IMR-90 (cell line): ENCODE measurements at regions not wholly inside any gene's neighbourhood (a gene's known extent, or its start where the extent isn't known, plus 50 kb on each side); places are given as distances from the start of the nearest gene placed in this dataset.

Source experiments
- ATAC-seq: fragments of 200-7000 bp; cut with Tn5 transposase; 2 replicates; pipeline ENCODE4 v1.9.1; 2020; ENCODE audit warnings: low read depth, mild to moderate bottlenecking, moderate library complexity
- BruUV-seq: library from RNA; stranded (reverse); fragments of 400-500 nt; replicated peaks from 2 replicates; lab custom pipeline; 2021; lab: Mats Ljungman, UMichigan
- CTCF ChIA-PET: fragments of 300-600 bp; formaldehyde crosslinking; extraction: SDS; loops from one replicate; lab custom pipeline; 2021; ENCODE audit warnings: antibody characterized with exemption; lab: Yijun Ruan, JAX
- POLR2A ChIA-PET: fragments of 300-600 bp; sonication (Branson Sonifier 250); formaldehyde crosslinking; loops from one replicate; lab custom pipeline; 2022; ENCODE audit warnings: antibody characterized with exemption; ENCODE audit not compliant: unreplicated experiment; lab: Charles Lee
- DNase-seq: peaks from one replicate; pipeline ENCODE4 v3.0.0; 2013
- H2AFZ ChIP-seq: replicated peaks from 2 replicates; pipeline ENCODE3; 2013; ENCODE audit warnings: low read length, mild to moderate bottlenecking; ENCODE audit not compliant: poor library complexity
- H2AK5ac ChIP-seq: 2 replicates; pipeline ENCODE4 v1.6.1; 2013; ENCODE audit warnings: low read depth, low read length, inconsistent platforms
- H2AK9ac ChIP-seq: replicated peaks from 2 replicates; pipeline ENCODE3; 2013; ENCODE audit warnings: mild to moderate bottlenecking, low read depth, low read length, moderate library complexity; ENCODE audit not compliant: poor library complexity
- H2BK120ac ChIP-seq: 2 replicates; pipeline ENCODE4 v1.6.1; 2013; ENCODE audit warnings: low read depth, low read length, inconsistent platforms
- H2BK15ac ChIP-seq: 3 replicates; pipeline ENCODE4 v1.6.1; 2013; ENCODE audit warnings: low read depth, low read length, inconsistent platforms
- H2BK20ac ChIP-seq: 2 replicates; pipeline ENCODE4 v1.6.1; 2013; ENCODE audit warnings: low read depth, mild to moderate bottlenecking, inconsistent platforms, low read length, moderate library complexity
- H2BK5ac ChIP-seq: 2 replicates; pipeline ENCODE4 v1.6.1; 2013; ENCODE audit warnings: mild to moderate bottlenecking, low read depth, low read length, inconsistent platforms; ENCODE audit not compliant: poor library complexity, severe bottlenecking
- H3K14ac ChIP-seq: replicated peaks from 2 replicates; pipeline ENCODE4 v1.6.1; 2013; ENCODE audit warnings: low read depth, low read length, inconsistent platforms
- H3K18ac ChIP-seq: 2 replicates; pipeline ENCODE4 v1.6.1; 2013; ENCODE audit warnings: low read depth, low read length, control low read depth
- H3K23ac ChIP-seq: 2 replicates; pipeline ENCODE4 v1.6.1; 2013; ENCODE audit warnings: low read depth, low read length, inconsistent platforms
- H3K27ac ChIP-seq: 2 replicates; pipeline ENCODE4 v1.5.1; 2013; ENCODE audit warnings: mild to moderate bottlenecking, control low read depth, low read length; ENCODE audit not compliant: insufficient read depth
- H3K27me3 ChIP-seq: 2 replicates; pipeline ENCODE4 v1.6.1; 2013; ENCODE audit warnings: low read length; ENCODE audit not compliant: control insufficient read depth, insufficient read depth
- H3K36me3 ChIP-seq: 2 replicates; pipeline ENCODE4 v1.6.1; 2013; ENCODE audit warnings: low read length, mixed read lengths; ENCODE audit not compliant: control insufficient read depth, insufficient read depth
- H3K4ac ChIP-seq: 2 replicates; pipeline ENCODE4 v1.6.1; 2013; ENCODE audit warnings: low read depth, low read length, inconsistent platforms
- H3K4me1 ChIP-seq: 2 replicates; pipeline ENCODE4 v1.6.1; 2013; ENCODE audit warnings: low read length, mixed read lengths; ENCODE audit not compliant: control insufficient read depth, insufficient read depth
- H3K4me2 ChIP-seq: 2 replicates; pipeline ENCODE4 v1.6.1; 2013; ENCODE audit warnings: low read depth, mild to moderate bottlenecking, control low read depth, low read length, moderate library complexity
- H3K4me3 ChIP-seq: 2 replicates; pipeline ENCODE4 v1.5.1; 2013; ENCODE audit warnings: low read depth, mild to moderate bottlenecking, control low read depth, low read length, moderate library complexity; ENCODE audit not compliant: insufficient read depth
- H3K56ac ChIP-seq: 2 replicates; pipeline ENCODE4 v1.6.1; 2013; ENCODE audit warnings: low read length, inconsistent platforms; ENCODE audit not compliant: insufficient read depth; ENCODE audit errors: extremely low read depth
- H3K79me1 ChIP-seq, 2 experiments: 2 replicates each; pipeline ENCODE4 v1.6.1; 2013; ENCODE audit warnings: low read length in 2 of 2, inconsistent platforms in 1 of 2, low read depth in 1 of 2
- H3K9ac ChIP-seq: 2 replicates; pipeline ENCODE4 v1.6.1; 2013; ENCODE audit warnings: low read depth, low read length, control low read depth
- H3K9me1 ChIP-seq: 2 replicates; pipeline ENCODE4 v1.6.1; 2013; ENCODE audit warnings: low read length, inconsistent platforms; ENCODE audit not compliant: insufficient read depth
- H3K9me3 ChIP-seq: 2 replicates; pipeline ENCODE4 v1.6.1; 2013; ENCODE audit warnings: low read length; ENCODE audit not compliant: control insufficient read depth, insufficient read depth
- H4K20me1 ChIP-seq: 2 replicates; pipeline ENCODE4 v1.6.1; 2013; ENCODE audit warnings: low read length, inconsistent platforms; ENCODE audit not compliant: insufficient read depth
- H4K5ac ChIP-seq: 2 replicates; pipeline ENCODE4 v1.6.1; 2013; ENCODE audit warnings: mild to moderate bottlenecking, low read depth, low read length, control low read depth
- H4K8ac ChIP-seq, 2 experiments: 2 replicates each; pipeline ENCODE4 v1.6.1; 2013; ENCODE audit warnings: low read depth in 2 of 2, low read length in 2 of 2, control low read depth in 1 of 2, inconsistent platforms in 1 of 2
- H4K91ac ChIP-seq: 2 replicates; pipeline ENCODE4 v1.6.1; 2013; ENCODE audit warnings: low read depth, low read length, inconsistent platforms; ENCODE audit not compliant: insufficient read depth
- BHLHE40 ChIP-seq: fragments of 150-350 bp; IDR thresholded peaks from 2 replicates; pipeline ENCODE4 v1.6.1; 2016; ENCODE audit warnings: mild to moderate bottlenecking, low read depth, low read length
- CEBPB ChIP-seq: IDR thresholded peaks from 2 replicates; pipeline ENCODE4 v1.6.1; 2012; ENCODE audit warnings: low read depth, low read length, improper control_type of control experiment
- CHD1 ChIP-seq: IDR thresholded peaks from 2 replicates; pipeline ENCODE4 v1.6.1; 2012; ENCODE audit warnings: low read depth, low read length, improper control_type of control experiment
- CTCF ChIP-seq: conservative IDR thresholded peaks from 2 replicates; pipeline ENCODE4 v1.5.1; 2012; ENCODE audit warnings: mild to moderate bottlenecking, low read depth, low read length, improper control_type of control experiment
- FOS ChIP-seq: fragments of 150-350 bp; IDR thresholded peaks from 2 replicates; pipeline ENCODE4 v1.6.1; 2016; ENCODE audit warnings: low read depth, low read length
- MAFK ChIP-seq: IDR thresholded peaks from 2 replicates; pipeline ENCODE4 v1.6.1; 2012; ENCODE audit warnings: low read depth, low read length, improper control_type of control experiment
- MAZ ChIP-seq: IDR thresholded peaks from 2 replicates; pipeline ENCODE4 v1.6.1; 2012; ENCODE audit warnings: low read depth, mild to moderate bottlenecking, low read length, improper control_type of control experiment, moderate library complexity, borderline replicate concordance
- MXI1 ChIP-seq: IDR thresholded peaks from 2 replicates; pipeline ENCODE4 v1.6.1; 2012; ENCODE audit warnings: low read depth, mild to moderate bottlenecking, low read length, moderate library complexity, borderline replicate concordance
- NFE2L2 ChIP-seq: fragments of 150-350 bp; IDR thresholded peaks from 2 replicates; pipeline ENCODE4 v1.6.1; 2016; ENCODE audit warnings: low read depth, mild to moderate bottlenecking, low read length
- POLR2A ChIP-seq: IDR thresholded peaks from 2 replicates; pipeline ENCODE4 v1.6.1; 2012; ENCODE audit warnings: mild to moderate bottlenecking, low read depth, low read length
- RAD21 ChIP-seq: IDR thresholded peaks from 2 replicates; pipeline ENCODE4 v1.6.1; 2012; ENCODE audit warnings: low read length, improper control_type of control experiment
- RCOR1 ChIP-seq: IDR thresholded peaks from 2 replicates; pipeline ENCODE4 v1.6.1; 2012; ENCODE audit warnings: mild to moderate bottlenecking, low read length, improper control_type of control experiment; ENCODE audit not compliant: insufficient replicate concordance
- RFX5 ChIP-seq: IDR thresholded peaks from 2 replicates; pipeline ENCODE4 v1.8.0; 2012; ENCODE audit warnings: low read depth, mild to moderate bottlenecking, low read length, moderate library complexity
- SMC3 ChIP-seq: fragments of 150-350 bp; IDR thresholded peaks from 2 replicates; pipeline ENCODE4 v1.6.1; 2016; ENCODE audit warnings: low read depth, mild to moderate bottlenecking, antibody characterized with exemption, low read length, moderate library complexity
- WGBS, 2 experiments: methylation state at CpG; one replicate each; pipeline versions ENCODE4 v1.1.5 to v1.1.7; 2013; ENCODE audit warnings: missing lambda C conversion rate in 2 of 2; ENCODE audit not compliant: insufficient read length in 1 of 2; ENCODE audit errors: extremely low coverage in 2 of 2; 5-methylcytosine and 5-hydroxymethylcytosine counted together
- dilution Hi-C: fragments of 300-500 bp; cut with HindIII; formaldehyde crosslinking; loops from one replicate; pipeline ENCODE4 v1.14.3; 2018; ENCODE audit warnings: low sequenced_read_pairs; ENCODE audit not compliant: unreplicated experiment
- in situ Hi-C: fragments of 300-500 bp; cut with MboI; formaldehyde crosslinking; loops from 3 replicates; pipeline ENCODE4 v1.14.3; 2019; ENCODE audit warnings: low sequenced_read_pairs, inconsistent platforms, mixed read lengths
- intact Hi-C: fragments of 100-400 bp; cut with micrococcal nuclease; formaldehyde crosslinking; loops from 2 replicates; pipeline ENCODE4 v1.10.0; 2022
- TF ChIP-seq, protein P1 (sequence below): fragments of 150-350 bp; IDR thresholded peaks from 2 replicates; pipeline ENCODE4 v1.6.1; 2017; ENCODE audit warnings: mild to moderate bottlenecking, antibody characterized with exemption, low read length, low read depth
- TF ChIP-seq, protein P2 (sequence below): fragments of 150-350 bp; IDR thresholded peaks from 2 replicates; pipeline ENCODE4 v1.6.1; 2016; ENCODE audit warnings: low read depth, mild to moderate bottlenecking, low read length, moderate library complexity, borderline replicate concordance

DNA sequence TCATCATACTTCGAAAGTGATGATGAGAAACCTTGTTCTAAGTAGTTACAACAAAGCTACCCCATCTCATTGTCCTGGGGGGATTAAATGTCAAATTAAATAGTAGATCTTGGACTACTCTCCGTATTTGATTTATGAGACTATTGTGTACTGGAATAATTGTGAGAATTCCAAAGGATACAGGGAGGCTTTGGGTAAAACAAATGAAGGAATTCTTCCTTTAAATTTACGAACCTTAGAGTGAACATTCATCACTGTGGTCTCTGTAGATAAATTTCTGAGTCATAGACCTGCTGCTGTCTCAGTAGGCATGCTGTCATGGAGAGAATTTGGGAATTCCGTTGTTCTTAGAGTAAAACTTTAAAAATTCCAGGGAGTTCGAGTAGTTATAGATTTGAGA, 836.2 kb downstream of the DNAH5 start:
- BruUV-seq = no TSS peak
- Histone ChIP-seq H3K36me3 (no peaks in the 10 kb centered on the region), H2BK20ac (no peak overlapping the region), H3K4me1 (no peaks in the 10 kb centered on the region), H2AK5ac (no peak overlapping the region), H3K9me1 (no peaks in the 10 kb centered on the region), H2AFZ (no peak overlapping the region), H2BK15ac (no peak overlapping the region), H2BK120ac (no peak overlapping the region), H3K18ac (no peak overlapping the region), H4K91ac (no peak overlapping the region), H2BK5ac (no peak overlapping the region), H3K23ac (no peak overlapping the region), H3K27me3 (no peaks in the 10 kb centered on the region), H4K8ac (no peak overlapping the region), H3K4ac (no peak overlapping the region), H3K9ac (no peak overlapping the region), H3K14ac (no peak overlapping the region), H4K20me1 (no peaks in the 10 kb centered on the region), H3K79me1 (no peaks in the 10 kb centered on the region), H3K4me2 (no peak overlapping the region), H3K56ac (no peak overlapping the region), H3K9me3 (no peaks in the 10 kb centered on the region), H3K27ac (no peak overlapping the region), H2AK9ac (no peak overlapping the region), H4K5ac (no peak overlapping the region), H3K4me3 (no peak overlapping the region)
- dilution Hi-C loops (no loop called here), in situ Hi-C loops (no loop called here), intact Hi-C loops (no loop called here)
- ChIA-PET POLR2A (no interaction called here), CTCF (no interaction called here)
- TF ChIP-seq BHLHE40 (no peak), MXI1 (no peak), MAFK (no peak), FOS (no peak), POLR2A (no peak), CTCF (no peak), RCOR1 (no peak), SMC3 (no peak), NFE2L2 (no peak), CEBPB (no peak), RAD21 (no peak), RFX5 (no peak), MAZ (no peak), CHD1 (no peak)
- TF ChIP-seq, protein P1, sequence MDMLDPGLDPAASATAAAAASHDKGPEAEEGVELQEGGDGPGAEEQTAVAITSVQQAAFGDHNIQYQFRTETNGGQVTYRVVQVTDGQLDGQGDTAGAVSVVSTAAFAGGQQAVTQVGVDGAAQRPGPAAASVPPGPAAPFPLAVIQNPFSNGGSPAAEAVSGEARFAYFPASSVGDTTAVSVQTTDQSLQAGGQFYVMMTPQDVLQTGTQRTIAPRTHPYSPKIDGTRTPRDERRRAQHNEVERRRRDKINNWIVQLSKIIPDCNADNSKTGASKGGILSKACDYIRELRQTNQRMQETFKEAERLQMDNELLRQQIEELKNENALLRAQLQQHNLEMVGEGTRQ = no peak
- TF ChIP-seq, protein P2, sequence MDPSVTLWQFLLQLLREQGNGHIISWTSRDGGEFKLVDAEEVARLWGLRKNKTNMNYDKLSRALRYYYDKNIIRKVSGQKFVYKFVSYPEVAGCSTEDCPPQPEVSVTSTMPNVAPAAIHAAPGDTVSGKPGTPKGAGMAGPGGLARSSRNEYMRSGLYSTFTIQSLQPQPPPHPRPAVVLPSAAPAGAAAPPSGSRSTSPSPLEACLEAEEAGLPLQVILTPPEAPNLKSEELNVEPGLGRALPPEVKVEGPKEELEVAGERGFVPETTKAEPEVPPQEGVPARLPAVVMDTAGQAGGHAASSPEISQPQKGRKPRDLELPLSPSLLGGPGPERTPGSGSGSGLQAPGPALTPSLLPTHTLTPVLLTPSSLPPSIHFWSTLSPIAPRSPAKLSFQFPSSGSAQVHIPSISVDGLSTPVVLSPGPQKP = no peak
- DNase-seq = no peak
- no peak for ATAC-seq
- no CpG with 5 or more reads among the region's 5 CpGs for WGBS, 2 experiments
